Stomach (tissue), 4 donors: ENCODE measurements at regions not wholly inside any gene's neighbourhood (a gene's known extent, or its start where the extent isn't known, plus 50 kb on each side); places are given as distances from the start of the nearest gene placed in this dataset.

Experiments
- CTCF ChIP-seq, 7 experiments: fragments of 450-650 bp in 4 of 7; fragments of 200-600 bp in 3 of 7; sonication (generic) in 3 of 7; IDR thresholded peaks; one replicate each; pipeline ENCODE4 v1.5.1; 2016 to 2019; ENCODE audit warnings: antibody characterized with exemption in 7 of 7, control low read depth in 2 of 7, mild to moderate bottlenecking in 1 of 7
- EP300 ChIP-seq: sonication (generic); formaldehyde crosslinking; IDR thresholded peaks from one replicate; pipeline ENCODE4 v1.6.1; 2017; ENCODE audit warnings: antibody characterized with exemption
- POLR2A ChIP-seq, 4 donors: fragments of 450-650 bp; IDR thresholded peaks; one replicate each; pipeline ENCODE4 v1.6.1; 2016; ENCODE audit warnings: antibody characterized with exemption in 4 of 4, control low read depth in 2 of 4, mild to moderate bottlenecking in 1 of 4, moderate library complexity in 1 of 4

DNA sequence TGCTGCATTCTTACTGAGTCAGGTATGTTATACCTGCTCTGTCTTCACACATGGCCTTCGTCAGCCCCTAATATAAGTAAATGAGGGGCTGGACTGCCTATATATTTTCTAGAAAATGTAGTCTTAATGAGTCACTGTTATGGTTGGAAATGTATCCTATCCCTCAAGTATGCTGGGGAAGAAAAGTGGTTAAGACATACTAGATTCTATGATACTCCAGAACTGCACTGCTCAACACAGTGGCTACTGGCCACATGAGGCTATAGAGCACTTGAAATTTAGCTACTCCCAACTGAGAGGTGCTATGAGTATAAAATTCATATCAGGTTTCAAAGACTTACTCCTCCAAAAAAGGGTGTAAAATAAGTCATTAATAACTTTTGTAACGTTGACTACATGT, 104.3 kb upstream of the STEAP1B start:
- no peak for TF ChIP-seq POLR2A (IDR thresholded peaks at IDR 0.05)
- no peak for TF ChIP-seq CTCF (IDR thresholded peaks at IDR 0.05)
- no peak for TF ChIP-seq EP300
